Fibroblast of lung (primary cell): ENCODE measurements at regions not wholly inside any gene's neighbourhood (a gene's known extent, or its start where the extent isn't known, plus 50 kb on each side); places are given as distances from the start of the nearest gene placed in this dataset.
"Not testable (repeated sequence)": the region's sequence is repeated elsewhere in the genome, so short reads cannot be mapped to it uniquely, and the experiment has no call there.

Source experiments
- DNase-seq, 2 donors: peaks; one replicate each; pipeline versions ENCODE4 v3.0.0 to v3.0.0-alpha.2; 2010; ENCODE audit warnings: low read depth in 2 of 2
- H2AFZ ChIP-seq: 2 replicates; pipeline ENCODE4 v1.5.1; 2012; ENCODE audit warnings: low read length, control low read depth, inconsistent platforms
- H3K27ac ChIP-seq: 2 replicates; pipeline ENCODE4 v1.5.1; 2011; ENCODE audit warnings: low read length, control low read depth; ENCODE audit not compliant: insufficient read depth
- H3K27me3 ChIP-seq: 2 replicates; pipeline ENCODE4 v1.5.1; 2011; ENCODE audit warnings: mild to moderate bottlenecking, low read length; ENCODE audit not compliant: control insufficient read depth, insufficient read depth
- H3K36me3 ChIP-seq: 2 replicates; pipeline ENCODE4 v1.5.1; 2011; ENCODE audit warnings: low read length; ENCODE audit not compliant: control insufficient read depth, insufficient read depth
- H3K4me1 ChIP-seq: 2 replicates; pipeline ENCODE4 v1.5.1; 2011; ENCODE audit warnings: low read length; ENCODE audit not compliant: control insufficient read depth, insufficient read depth; ENCODE audit errors: extremely low read depth
- H3K4me2 ChIP-seq: 2 replicates; pipeline ENCODE4 v1.5.1; 2011; ENCODE audit warnings: low read length, control low read depth; ENCODE audit not compliant: insufficient read depth; ENCODE audit errors: extremely low read depth
- H3K4me3 ChIP-seq, 4 experiments: fragments of 200-600 bp in 1 of 4; sonication (generic) in 1 of 4; replicated peaks in 1 of 4; 2 replicates each; pipeline ENCODE4 v1.5.1; 2011 to 2016; ENCODE audit warnings: low read length in 4 of 4, low read depth in 3 of 4, mild to moderate bottlenecking in 3 of 4, control low read depth in 2 of 4, inconsistent platforms in 1 of 4, mixed read lengths in 1 of 4; ENCODE audit not compliant: insufficient read depth in 1 of 4; ENCODE audit errors: control extremely low read depth in 1 of 4
- H3K79me2 ChIP-seq: 2 replicates; pipeline ENCODE4 v1.5.1; 2012; ENCODE audit warnings: mild to moderate bottlenecking, low read length, inconsistent platforms; ENCODE audit not compliant: control insufficient read depth, insufficient read depth
- H3K9ac ChIP-seq: 2 replicates; pipeline ENCODE4 v1.5.1; 2011; ENCODE audit warnings: mild to moderate bottlenecking, low read length, control low read depth; ENCODE audit not compliant: insufficient read depth
- H3K9me3 ChIP-seq: 2 replicates; pipeline ENCODE4 v1.5.1; 2012; ENCODE audit warnings: low read depth, low read length; ENCODE audit not compliant: control insufficient read depth, insufficient read depth
- H4K20me1 ChIP-seq: 2 replicates; pipeline ENCODE4 v1.5.1; 2011; ENCODE audit warnings: low read length; ENCODE audit not compliant: control insufficient read depth, insufficient read depth; ENCODE audit errors: extremely low read depth

DNA sequence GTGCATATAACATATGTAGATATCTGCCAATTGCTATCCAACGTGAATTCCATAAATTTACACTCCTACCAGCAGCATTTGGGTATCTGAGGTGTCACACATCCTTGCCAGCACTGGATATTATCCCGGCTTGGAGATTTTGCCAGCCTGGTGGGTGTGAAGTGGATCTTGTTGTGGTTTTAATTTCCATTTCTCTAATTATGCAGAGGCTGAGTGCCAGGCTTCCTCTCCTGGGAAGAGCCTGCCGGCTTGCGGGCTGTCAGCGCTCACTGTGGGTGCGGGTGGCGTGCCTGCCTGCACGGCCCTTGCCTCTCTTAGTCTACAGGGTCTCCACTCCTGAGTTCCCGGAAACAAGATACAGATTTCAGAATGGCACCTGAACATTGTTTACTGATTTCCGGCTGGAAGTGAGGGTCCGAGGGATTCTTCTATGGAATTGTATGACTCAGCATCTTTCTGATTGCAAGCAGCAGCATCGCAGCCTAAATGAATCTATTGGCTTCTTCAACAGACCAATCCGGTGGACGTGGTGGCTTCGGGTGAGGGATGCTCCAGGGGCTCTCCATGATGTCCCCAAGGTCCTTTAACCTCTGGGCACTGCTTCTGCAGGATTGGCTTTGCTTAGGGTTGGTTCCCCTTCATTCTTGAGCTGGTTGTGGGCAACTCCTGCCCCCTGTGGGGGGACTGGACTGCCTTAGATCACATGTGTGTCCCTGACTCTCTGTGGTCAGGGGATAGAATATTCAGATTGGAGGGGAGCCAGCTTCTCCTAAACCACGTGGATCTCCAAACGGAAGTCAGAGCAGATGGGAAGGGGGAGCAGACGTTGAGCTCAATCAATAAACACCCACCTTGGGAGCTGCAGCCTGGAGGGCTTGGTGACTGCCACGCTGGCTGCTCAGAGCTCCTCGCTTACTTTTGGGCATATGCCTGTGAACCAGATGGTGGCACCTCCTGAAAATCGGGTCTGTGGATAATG is 58.0 kb upstream of the LRPAP1 start:
- not testable (repeated sequence) for H3K36me3 ChIP-seq, H3K27me3 ChIP-seq, H4K20me1 ChIP-seq, DNase-seq, H3K27ac ChIP-seq, H3K9me3 ChIP-seq, H3K4me1 ChIP-seq, H3K4me3 ChIP-seq, H2AFZ ChIP-seq, H3K9ac ChIP-seq, H3K4me2 ChIP-seq, H3K79me2 ChIP-seq

DNA sequence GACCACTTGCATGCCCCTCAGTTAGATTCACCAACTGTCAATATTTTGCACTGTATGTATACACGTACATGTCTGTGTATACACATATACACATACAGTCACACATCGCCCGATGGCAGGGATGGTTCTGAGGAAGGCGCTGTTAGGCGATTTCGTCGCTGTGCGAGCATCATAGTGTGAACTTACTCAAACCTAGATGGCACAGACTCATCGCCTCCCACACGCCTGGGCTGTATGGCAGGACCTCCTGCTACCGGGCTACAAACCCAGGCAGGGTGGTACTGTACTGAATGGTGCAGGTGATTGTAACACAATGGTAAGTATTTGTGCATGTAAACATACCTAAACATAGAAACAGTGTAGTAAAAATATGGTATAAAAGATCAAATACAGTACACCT is 57.2 kb upstream of the LRPAP1 start:
- not testable (repeated sequence) for H3K27me3 ChIP-seq, H3K9me3 ChIP-seq, H4K20me1 ChIP-seq, H3K4me3 ChIP-seq, H3K9ac ChIP-seq, DNase-seq, H3K4me2 ChIP-seq, H3K79me2 ChIP-seq, H3K27ac ChIP-seq, H3K36me3 ChIP-seq, H3K4me1 ChIP-seq, H2AFZ ChIP-seq

DNA sequence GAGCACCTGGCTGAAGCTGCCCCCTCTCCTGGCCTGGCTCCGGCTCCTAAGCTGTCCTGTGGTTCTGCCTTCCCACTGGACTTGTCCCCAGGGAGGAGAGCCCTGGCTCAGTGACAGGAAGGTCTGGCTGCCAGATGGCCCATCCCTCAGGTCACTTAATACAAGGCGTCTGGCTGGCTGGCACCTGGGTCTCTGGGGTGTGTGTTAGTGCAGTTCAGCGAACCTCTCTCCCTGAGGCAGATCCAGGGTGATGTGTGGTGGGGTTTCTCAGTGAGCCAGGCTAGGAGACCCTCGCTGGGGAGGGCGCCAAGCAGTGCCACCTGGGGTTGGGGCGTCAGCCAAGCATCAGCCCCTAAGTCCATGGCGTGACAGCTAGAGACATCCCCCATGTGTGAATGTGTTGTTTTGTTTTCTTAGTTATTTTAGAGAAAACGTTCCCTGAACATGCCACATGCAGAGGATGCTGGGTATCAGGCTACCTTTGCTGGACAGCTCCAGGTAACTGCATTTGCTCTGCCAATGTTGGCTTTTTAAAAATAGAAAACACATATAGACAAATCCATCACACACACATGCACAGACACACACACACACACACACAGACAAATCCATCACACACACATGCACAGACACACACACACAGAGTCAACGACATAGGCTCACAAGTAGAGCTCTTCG is 56.4 kb upstream of the LRPAP1 start:
- not testable (repeated sequence) for H3K27ac ChIP-seq, H3K9me3 ChIP-seq, DNase-seq, H3K36me3 ChIP-seq, H3K4me3 ChIP-seq, H3K79me2 ChIP-seq, H3K4me1 ChIP-seq, H3K27me3 ChIP-seq, H2AFZ ChIP-seq, H4K20me1 ChIP-seq, H3K4me2 ChIP-seq, H3K9ac ChIP-seq

DNA sequence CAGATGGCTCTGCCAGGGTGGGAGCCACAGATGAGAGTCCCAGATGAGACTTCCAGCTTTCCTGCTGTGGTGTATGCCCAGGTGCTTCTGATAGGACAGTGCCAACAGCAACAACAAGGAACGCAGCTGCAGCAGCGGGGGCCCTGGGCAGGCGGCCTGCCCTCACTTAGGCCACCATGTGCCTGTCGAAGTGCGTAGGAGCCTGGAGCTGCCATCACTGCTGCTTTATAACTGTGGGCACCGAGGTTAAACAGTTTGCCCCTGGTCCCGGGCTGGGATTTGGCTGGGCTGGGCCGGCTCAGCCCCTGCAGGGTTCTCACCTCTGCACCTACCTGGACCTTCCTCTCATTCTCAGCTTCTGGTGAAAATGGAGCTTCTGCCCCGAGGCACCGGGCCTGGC is 54.4 kb upstream of the LRPAP1 start:
- not testable (repeated sequence) for H3K4me3 ChIP-seq, H3K9ac ChIP-seq, H3K9me3 ChIP-seq, H3K36me3 ChIP-seq, H3K79me2 ChIP-seq, DNase-seq, H3K4me2 ChIP-seq, H3K27me3 ChIP-seq, H4K20me1 ChIP-seq, H2AFZ ChIP-seq, H3K27ac ChIP-seq, H3K4me1 ChIP-seq

DNA sequence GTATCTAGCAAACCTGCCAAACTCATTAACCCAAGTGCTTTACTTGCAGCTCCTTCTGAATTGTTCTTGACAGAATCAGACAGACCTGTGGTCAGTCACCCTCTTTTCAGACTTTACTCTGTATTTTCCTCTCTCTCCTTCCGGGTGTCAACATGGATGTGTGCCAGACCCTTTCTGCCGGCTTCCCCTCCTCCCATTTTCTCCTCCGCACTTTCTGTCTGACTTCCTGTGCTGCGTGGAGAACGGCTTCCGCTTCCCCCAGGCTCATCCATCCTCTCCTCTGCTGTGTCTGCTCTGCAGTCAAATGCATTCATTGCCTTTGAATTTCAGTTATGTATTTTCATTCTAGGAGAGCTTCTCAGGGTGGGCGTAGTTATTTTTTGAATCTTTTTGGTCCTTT is 53.3 kb upstream of the LRPAP1 start:
- not testable (repeated sequence) for H3K9ac ChIP-seq, H3K4me3 ChIP-seq, H3K36me3 ChIP-seq, DNase-seq, H2AFZ ChIP-seq, H3K79me2 ChIP-seq, H3K27me3 ChIP-seq, H3K4me1 ChIP-seq, H3K27ac ChIP-seq, H4K20me1 ChIP-seq, H3K4me2 ChIP-seq, H3K9me3 ChIP-seq
